ENCODE measurements at regions not wholly inside any gene's neighbourhood (a gene's known extent, or its start where the extent isn't known, plus 50 kb on each side); places are given as distances from the start of the nearest gene placed in this dataset.
"Not testable (repeated sequence)": the region's sequence is repeated elsewhere in the genome, so short reads cannot be mapped to it uniquely, and the experiment has no call there.

DNA sequence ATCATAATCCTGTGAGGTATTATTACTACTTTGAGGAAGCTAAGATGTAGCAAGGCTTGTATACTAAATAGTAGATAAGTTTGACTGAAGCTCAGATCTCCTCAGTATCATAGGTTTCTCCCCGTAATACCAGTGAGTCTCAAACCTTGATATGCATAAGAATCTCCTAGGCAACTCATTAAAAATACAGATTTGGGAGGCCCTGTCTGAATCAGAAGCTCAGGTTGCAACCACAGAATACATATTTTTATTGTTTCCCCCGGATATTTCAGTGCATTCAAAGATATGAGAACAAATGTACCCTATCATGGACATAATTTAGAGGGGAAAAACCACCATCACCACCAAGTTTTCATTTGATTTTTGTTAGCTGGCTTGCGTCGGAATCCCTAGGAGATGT, 242.1 kb upstream of the C2CD4B start:
- no peaks in the 10 kb centered on the region for H3K27me3 ChIP-seq (ENCODE audit: control insufficient read depth in 1 of 2, insufficient read depth in 2 of 2, low read length in 2 of 2)
- H3K9me3 ChIP-seq (ENCODE audit: control insufficient read depth in 2 of 2, low read length in 2 of 2): no peaks in the 10 kb centered on the region
- peaks cover 25% of the 10 kb centered on the region for H3K4me1 ChIP-seq (ENCODE audit: control insufficient read depth, insufficient read depth, low read length)
- no peaks in the 10 kb centered on the region for H3K36me3 ChIP-seq (ENCODE audit: control insufficient read depth in 2 of 2, insufficient read depth in 2 of 2, low read length in 2 of 2)
- no peak overlapping the region for H3K27ac ChIP-seq (ENCODE audit: low read length)
- H3K9ac ChIP-seq (ENCODE audit: low read length in 2 of 2): no peak overlapping the region
- H3K4me3 ChIP-seq (ENCODE audit: low read length in 2 of 2): no peak overlapping the region

DNA sequence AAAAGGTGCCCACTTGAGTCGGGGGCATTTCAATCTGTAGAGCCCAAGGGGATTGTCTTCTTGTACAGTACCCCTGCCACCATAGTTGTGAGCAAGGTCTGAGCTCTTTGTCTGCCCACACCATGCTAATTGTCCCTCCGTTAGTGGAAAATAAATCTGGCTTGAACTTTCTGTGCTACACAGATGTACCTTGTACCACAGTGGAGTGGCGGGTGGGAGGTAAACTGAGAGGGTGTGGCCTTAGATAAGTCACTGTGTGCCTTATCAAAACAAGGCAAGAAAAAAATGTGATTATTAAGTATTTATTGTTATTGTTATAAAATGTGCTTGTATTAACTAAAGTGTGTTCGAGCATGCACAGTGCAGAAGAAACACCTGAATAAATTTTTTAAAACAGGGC, 242.9 kb upstream of the C2CD4B start:
- Histone ChIP-seq H3K9me3 (ENCODE audit: control insufficient read depth in 2 of 2, low read length in 2 of 2) (no peaks in the 10 kb centered on the region), H3K4me3 (ENCODE audit: low read length in 2 of 2) (no peak overlapping the region), H3K27me3 (ENCODE audit: control insufficient read depth in 1 of 2, insufficient read depth in 2 of 2, low read length in 2 of 2) (no peaks in the 10 kb centered on the region), H3K9ac (ENCODE audit: low read length in 2 of 2) (no peak overlapping the region), H3K27ac (ENCODE audit: low read length) (no peak overlapping the region), H3K4me1 (ENCODE audit: control insufficient read depth, insufficient read depth, low read length) (peaks cover 28% of the 10 kb centered on the region), H3K36me3 (ENCODE audit: control insufficient read depth in 2 of 2, insufficient read depth in 2 of 2, low read length in 2 of 2) (no peaks in the 10 kb centered on the region)

DNA sequence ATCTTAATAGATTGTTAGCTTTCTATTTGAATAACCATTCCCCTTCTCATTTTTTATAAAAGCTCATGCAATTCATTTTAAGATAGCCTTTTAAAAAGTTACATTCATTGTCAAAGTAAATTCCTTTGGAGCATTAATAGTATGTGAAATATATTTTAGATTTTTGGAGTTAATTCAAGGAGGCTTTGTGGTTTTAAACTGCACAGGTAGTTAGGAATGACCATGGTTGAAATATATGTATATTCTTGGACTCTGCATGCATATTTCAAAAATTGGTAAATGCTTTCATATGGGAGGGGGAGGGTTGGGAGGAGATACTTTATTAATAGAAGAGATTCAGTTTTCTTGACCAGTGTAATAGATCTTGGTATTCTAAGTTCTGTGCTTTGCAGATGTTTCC, 244.4 kb upstream of the C2CD4B start:
- H3K9me3 ChIP-seq (ENCODE audit: control insufficient read depth in 2 of 2, low read length in 2 of 2): no peaks in the 10 kb centered on the region
- peaks cover 25% of the 10 kb centered on the region for H3K4me1 ChIP-seq (ENCODE audit: control insufficient read depth, insufficient read depth, low read length)
- H3K27me3 ChIP-seq (ENCODE audit: control insufficient read depth in 1 of 2, insufficient read depth in 2 of 2, low read length in 2 of 2): no peaks in the 10 kb centered on the region
- H3K36me3 ChIP-seq (ENCODE audit: control insufficient read depth in 2 of 2, insufficient read depth in 2 of 2, low read length in 2 of 2): no peaks in the 10 kb centered on the region
- no peak overlapping the region for H3K27ac ChIP-seq (ENCODE audit: low read length)
- no peak overlapping the region for H3K9ac ChIP-seq (ENCODE audit: low read length in 2 of 2)
- H3K4me3 ChIP-seq (ENCODE audit: low read length in 2 of 2): no peak overlapping the region

DNA sequence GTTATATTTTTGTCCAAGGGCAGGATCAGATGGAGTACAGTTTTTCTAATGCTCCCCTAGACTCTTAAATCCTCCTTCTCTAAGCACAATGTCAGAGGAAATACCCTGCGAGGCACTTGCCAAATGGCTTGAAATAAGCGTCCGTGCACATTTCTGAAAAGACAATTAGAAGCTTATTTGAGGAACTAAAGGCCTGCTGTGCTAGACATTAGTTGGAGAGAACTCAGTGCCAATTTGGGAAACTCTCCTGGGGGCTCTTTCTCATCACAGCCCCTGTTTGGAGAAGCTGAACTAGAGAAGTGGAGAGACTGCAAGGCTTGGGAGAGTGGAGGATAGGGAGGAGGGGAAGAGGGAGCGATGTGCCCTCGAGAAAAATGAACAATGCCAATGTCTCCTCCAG, 247.6 kb upstream of the C2CD4B start:
- H3K4me1 ChIP-seq (ENCODE audit: control insufficient read depth, insufficient read depth, low read length): peaks cover 17% of the 10 kb centered on the region
- no peaks in the 10 kb centered on the region for H3K27me3 ChIP-seq (ENCODE audit: control insufficient read depth in 1 of 2, insufficient read depth in 2 of 2, low read length in 2 of 2)
- H3K9ac ChIP-seq (ENCODE audit: low read length in 2 of 2): no peak overlapping the region
- no peaks in the 10 kb centered on the region for H3K36me3 ChIP-seq (ENCODE audit: control insufficient read depth in 2 of 2, insufficient read depth in 2 of 2, low read length in 2 of 2)
- H3K27ac ChIP-seq (ENCODE audit: low read length): peak overlapping the region; percentile 18
- no peaks in the 10 kb centered on the region for H3K9me3 ChIP-seq (ENCODE audit: control insufficient read depth in 2 of 2, low read length in 2 of 2)
- H3K4me3 ChIP-seq (ENCODE audit: low read length in 2 of 2): no peak overlapping the region

DNA sequence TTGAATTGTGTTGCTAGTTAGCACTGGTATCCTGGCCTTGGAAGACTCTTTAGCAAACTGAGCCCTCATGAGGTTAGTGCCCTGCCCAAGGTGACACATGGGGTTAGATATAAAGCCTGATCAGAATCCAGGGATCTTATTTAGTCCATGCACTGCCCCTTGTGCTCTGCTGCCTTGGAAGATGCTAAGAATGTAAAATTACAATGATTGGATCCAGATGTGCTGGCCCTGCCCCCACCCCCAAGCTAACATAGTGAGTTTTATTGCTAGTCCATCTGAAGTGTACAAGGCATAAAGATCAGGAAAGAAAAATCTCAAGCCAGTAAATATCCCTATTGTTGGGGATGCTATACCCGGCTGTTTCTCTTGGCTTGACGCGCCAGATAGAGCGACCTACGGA, 248.1 kb upstream of the C2CD4B start:
- no peaks in the 10 kb centered on the region for H3K27me3 ChIP-seq (ENCODE audit: control insufficient read depth in 1 of 2, insufficient read depth in 2 of 2, low read length in 2 of 2)
- peak overlapping the region; percentile 18 for H3K27ac ChIP-seq (ENCODE audit: low read length)

DNA sequence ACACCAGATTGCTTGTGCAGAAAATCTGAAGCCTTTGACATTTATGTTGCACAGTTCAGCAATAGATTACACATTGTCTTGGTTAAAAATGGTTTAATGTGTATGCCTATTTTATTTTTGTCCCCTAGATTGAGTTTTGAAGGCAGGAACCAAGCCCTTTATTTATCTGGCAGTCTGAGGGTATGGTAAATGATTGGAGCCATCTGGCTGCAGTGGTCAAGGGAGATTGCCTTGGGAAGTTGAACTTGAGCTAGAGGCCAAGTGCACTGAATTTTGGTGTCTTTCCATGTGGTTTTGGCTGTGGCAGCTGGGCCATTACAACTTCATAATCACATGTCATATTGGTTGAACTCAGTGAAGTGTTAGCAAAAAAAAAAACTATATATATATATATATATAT, 248.7 kb upstream of the C2CD4B start:
- no peaks in the 10 kb centered on the region for H3K36me3 ChIP-seq (ENCODE audit: control insufficient read depth in 2 of 2, insufficient read depth in 2 of 2, low read length in 2 of 2)
- H3K27ac ChIP-seq (ENCODE audit: low read length): no peak overlapping the region
- no peak overlapping the region for H3K9ac ChIP-seq (ENCODE audit: low read length in 2 of 2)
- H3K4me3 ChIP-seq (ENCODE audit: low read length in 2 of 2): peak overlapping the region in 1 of 2 donors; percentile 22
- H3K27me3 ChIP-seq (ENCODE audit: control insufficient read depth in 1 of 2, insufficient read depth in 2 of 2, low read length in 2 of 2): no peaks in the 10 kb centered on the region
- no peaks in the 10 kb centered on the region for H3K9me3 ChIP-seq (ENCODE audit: control insufficient read depth in 2 of 2, low read length in 2 of 2)
- peaks cover 17% of the 10 kb centered on the region for H3K4me1 ChIP-seq (ENCODE audit: control insufficient read depth, insufficient read depth, low read length)

More for the DNA sequence above, 248.1 kb upstream of the C2CD4B start:
- peak overlapping the region in 1 of 2 donors; percentile 22 for H3K4me3 ChIP-seq (ENCODE audit: low read length in 2 of 2)
- H3K9me3 ChIP-seq (ENCODE audit: control insufficient read depth in 2 of 2, low read length in 2 of 2): no peaks in the 10 kb centered on the region
- H3K36me3 ChIP-seq (ENCODE audit: control insufficient read depth in 2 of 2, insufficient read depth in 2 of 2, low read length in 2 of 2): no peaks in the 10 kb centered on the region
- no peak overlapping the region for H3K9ac ChIP-seq (ENCODE audit: low read length in 2 of 2)
- peaks cover 17% of the 10 kb centered on the region for H3K4me1 ChIP-seq (ENCODE audit: control insufficient read depth, insufficient read depth, low read length)

DNA sequence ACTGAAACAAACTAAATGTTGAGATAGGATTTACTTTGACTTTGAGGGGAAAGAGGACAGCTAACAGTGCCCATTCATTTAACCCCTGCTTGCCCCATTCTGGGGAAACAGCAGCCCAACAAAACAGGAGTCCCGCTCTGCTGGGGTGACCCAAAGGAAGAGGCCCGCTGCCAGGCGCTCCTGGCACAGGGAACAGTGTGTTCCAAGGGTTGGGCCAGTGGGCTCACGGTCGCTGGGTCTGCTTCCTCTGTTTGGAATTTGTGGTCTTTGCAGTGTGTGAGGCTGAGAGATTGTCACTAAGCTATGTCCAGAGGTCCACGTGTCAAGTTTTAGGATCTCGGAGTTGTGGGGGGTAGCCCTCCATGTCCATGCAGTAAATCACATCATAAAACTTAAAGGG, 250.4 kb upstream of the C2CD4B start:
- Histone ChIP-seq H3K9me3 (ENCODE audit: control insufficient read depth in 2 of 2, low read length in 2 of 2) (no peaks in the 10 kb centered on the region), H3K4me1 (ENCODE audit: control insufficient read depth, insufficient read depth, low read length) (peaks cover 17% of the 10 kb centered on the region), H3K27me3 (ENCODE audit: control insufficient read depth in 1 of 2, insufficient read depth in 2 of 2, low read length in 2 of 2) (no peaks in the 10 kb centered on the region), H3K27ac (ENCODE audit: low read length) (no peak overlapping the region), H3K4me3 (ENCODE audit: low read length in 2 of 2) (no peak overlapping the region), H3K36me3 (ENCODE audit: control insufficient read depth in 2 of 2, insufficient read depth in 2 of 2, low read length in 2 of 2) (no peaks in the 10 kb centered on the region), H3K9ac (ENCODE audit: low read length in 2 of 2) (no peak overlapping the region)

DNA sequence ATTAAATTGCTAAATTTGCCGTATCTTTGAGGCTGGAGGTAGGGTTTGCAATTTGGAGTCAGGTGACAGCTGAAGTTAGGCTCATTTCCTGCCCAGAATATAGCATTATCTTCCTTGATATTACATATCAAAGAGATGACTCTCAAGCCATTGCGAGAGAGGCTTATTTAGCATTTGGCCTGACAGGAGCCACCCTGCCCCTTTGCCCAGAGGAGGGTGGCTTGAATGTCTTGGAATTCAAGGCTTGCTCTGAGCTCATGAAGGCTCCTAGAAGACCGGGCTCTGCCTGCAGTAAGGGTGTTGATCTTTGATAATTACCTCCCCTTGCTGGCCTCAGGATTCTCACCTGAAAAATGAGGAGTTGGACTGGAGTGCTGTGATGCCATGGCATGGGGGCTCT, 251.4 kb upstream of the C2CD4B start:
- Histone ChIP-seq H3K9ac (ENCODE audit: low read length in 2 of 2) (no peak overlapping the region), H3K4me3 (ENCODE audit: low read length in 2 of 2) (no peak overlapping the region), H3K4me1 (ENCODE audit: control insufficient read depth, insufficient read depth, low read length) (peaks cover 17% of the 10 kb centered on the region), H3K27ac (ENCODE audit: low read length) (no peak overlapping the region), H3K9me3 (ENCODE audit: control insufficient read depth in 2 of 2, low read length in 2 of 2) (no peaks in the 10 kb centered on the region), H3K36me3 (ENCODE audit: control insufficient read depth in 2 of 2, insufficient read depth in 2 of 2, low read length in 2 of 2) (no peaks in the 10 kb centered on the region), H3K27me3 (ENCODE audit: control insufficient read depth in 1 of 2, insufficient read depth in 2 of 2, low read length in 2 of 2) (no peaks in the 10 kb centered on the region)

DNA sequence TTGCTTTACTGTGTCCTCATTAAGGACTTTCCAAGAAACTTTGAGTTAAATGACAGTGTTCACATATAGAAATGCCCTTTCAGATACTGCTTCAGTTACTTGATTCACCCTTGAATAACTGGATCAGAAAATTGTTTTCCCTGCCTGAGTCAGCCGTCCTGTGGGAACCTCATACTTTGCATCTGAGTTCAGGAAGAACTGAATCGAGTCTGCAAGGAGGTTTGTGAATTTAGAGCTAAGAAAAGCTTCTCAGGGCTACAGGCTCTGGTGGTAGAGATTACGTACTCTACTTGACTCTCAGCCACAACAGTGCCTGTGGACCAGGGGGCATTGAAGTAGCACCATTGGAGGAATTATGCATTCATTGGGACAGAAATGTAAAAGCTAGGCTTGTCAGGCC, 252.4 kb upstream of the C2CD4B start:
- peaks cover 14% of the 10 kb centered on the region for H3K4me1 ChIP-seq (ENCODE audit: control insufficient read depth, insufficient read depth, low read length)
- no peak overlapping the region for H3K27ac ChIP-seq (ENCODE audit: low read length)
- no peaks in the 10 kb centered on the region for H3K27me3 ChIP-seq (ENCODE audit: control insufficient read depth in 1 of 2, insufficient read depth in 2 of 2, low read length in 2 of 2)

DNA sequence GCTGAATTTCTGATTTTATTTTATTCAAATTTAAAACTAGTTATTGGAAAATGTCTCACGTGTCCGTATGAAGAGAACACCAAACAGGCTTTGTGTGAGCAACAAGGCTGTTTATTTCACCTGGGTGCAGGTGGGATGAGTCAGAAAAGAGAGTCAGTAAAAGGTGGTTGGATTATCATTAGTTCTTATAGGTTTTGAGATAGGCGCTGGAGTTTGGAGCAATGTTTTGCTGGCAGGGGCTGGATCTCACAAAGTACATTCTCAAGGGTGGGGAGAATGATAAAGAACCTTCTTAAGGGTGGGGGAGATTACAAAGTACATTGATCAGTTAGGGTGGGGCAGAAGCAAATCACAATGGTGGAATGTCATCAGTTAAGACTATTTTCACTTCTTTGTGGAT, 253.4 kb upstream of the C2CD4B start:
- not testable (repeated sequence) for H3K9me3 ChIP-seq (ENCODE audit: control insufficient read depth in 2 of 2, low read length in 2 of 2); H3K36me3 ChIP-seq (ENCODE audit: control insufficient read depth in 2 of 2, insufficient read depth in 2 of 2, low read length in 2 of 2); H3K4me1 ChIP-seq (ENCODE audit: control insufficient read depth, insufficient read depth, low read length); H3K27ac ChIP-seq (ENCODE audit: low read length); H3K4me3 ChIP-seq (ENCODE audit: low read length in 2 of 2); H3K27me3 ChIP-seq (ENCODE audit: control insufficient read depth in 1 of 2, insufficient read depth in 2 of 2, low read length in 2 of 2); H3K9ac ChIP-seq (ENCODE audit: low read length in 2 of 2)

More for the DNA sequence above, 252.4 kb upstream of the C2CD4B start:
- H3K36me3 ChIP-seq (ENCODE audit: control insufficient read depth in 2 of 2, insufficient read depth in 2 of 2, low read length in 2 of 2): no peaks in the 10 kb centered on the region
- no peaks in the 10 kb centered on the region for H3K9me3 ChIP-seq (ENCODE audit: control insufficient read depth in 2 of 2, low read length in 2 of 2)
- H3K4me3 ChIP-seq (ENCODE audit: low read length in 2 of 2): no peak overlapping the region
- no peak overlapping the region for H3K9ac ChIP-seq (ENCODE audit: low read length in 2 of 2)

DNA sequence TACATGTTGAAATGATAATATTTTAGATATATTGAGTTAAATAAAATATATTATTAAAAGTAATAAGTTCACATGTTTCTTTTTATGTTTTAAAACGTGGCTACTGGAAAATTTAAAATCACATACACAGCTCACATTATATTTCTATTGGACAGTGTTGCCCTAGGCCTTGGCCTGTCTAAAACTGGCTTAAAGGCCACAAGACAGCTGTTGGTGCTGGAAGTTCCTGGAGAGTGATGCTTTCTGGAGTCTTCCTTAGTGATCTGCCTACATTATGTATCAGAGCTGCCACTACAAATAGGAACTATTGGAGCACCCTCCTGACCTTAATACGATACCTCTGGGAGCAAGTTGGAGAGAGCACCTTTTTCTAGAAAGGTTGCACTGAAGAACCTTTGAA, 254.1 kb upstream of the C2CD4B start:
- Histone ChIP-seq H3K27ac (ENCODE audit: low read length) (no peak overlapping the region), H3K4me3 (ENCODE audit: low read length in 2 of 2) (no peak overlapping the region), H3K4me1 (ENCODE audit: control insufficient read depth, insufficient read depth, low read length) (peaks cover 6% of the 10 kb centered on the region), H3K36me3 (ENCODE audit: control insufficient read depth in 2 of 2, insufficient read depth in 2 of 2, low read length in 2 of 2) (no peaks in the 10 kb centered on the region), H3K27me3 (ENCODE audit: control insufficient read depth in 1 of 2, insufficient read depth in 2 of 2, low read length in 2 of 2) (no peaks in the 10 kb centered on the region), H3K9me3 (ENCODE audit: control insufficient read depth in 2 of 2, low read length in 2 of 2) (no peaks in the 10 kb centered on the region), H3K9ac (ENCODE audit: low read length in 2 of 2) (no peak overlapping the region)

DNA sequence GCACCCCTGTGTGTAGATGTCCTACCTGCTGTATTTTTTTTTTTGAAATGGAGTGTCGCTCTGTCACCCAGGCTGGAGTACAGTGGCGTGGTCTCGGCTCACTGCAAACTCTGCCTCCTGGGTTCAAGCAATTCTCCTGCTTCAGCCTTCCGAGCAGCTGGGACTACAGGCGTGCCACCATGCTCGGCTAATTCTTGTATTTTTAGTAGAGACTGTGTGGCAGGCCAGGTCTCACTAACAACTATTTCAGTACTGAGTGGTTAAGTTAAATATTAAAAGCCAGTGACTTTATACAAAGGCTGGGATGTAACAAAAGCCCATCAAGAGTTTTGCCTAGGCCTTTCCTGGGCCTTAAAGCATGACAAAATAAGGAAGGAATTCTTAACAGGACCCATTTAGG, 255.3 kb upstream of the C2CD4B start:
- H3K27ac ChIP-seq (ENCODE audit: low read length); H3K27me3 ChIP-seq (ENCODE audit: control insufficient read depth in 1 of 2, insufficient read depth in 2 of 2, low read length in 2 of 2); H3K4me1 ChIP-seq (ENCODE audit: control insufficient read depth, insufficient read depth, low read length); H3K36me3 ChIP-seq (ENCODE audit: control insufficient read depth in 2 of 2, insufficient read depth in 2 of 2, low read length in 2 of 2); H3K4me3 ChIP-seq (ENCODE audit: low read length in 2 of 2); H3K9ac ChIP-seq (ENCODE audit: low read length in 2 of 2); H3K9me3 ChIP-seq (ENCODE audit: control insufficient read depth in 2 of 2, low read length in 2 of 2): not testable (repeated sequence)

Measured in stomach smooth muscle (tissue), 2 donors.